ENCODE measurements at regions not wholly inside any gene's neighbourhood (a gene's known extent, or its start where the extent isn't known, plus 50 kb on each side); places are given as distances from the start of the nearest gene placed in this dataset.

- Histone ChIP-seq H3K9me3 (no peaks in the 10 kb centered on the region), H3K9ac (ENCODE audit: low read depth in 2 of 2, low read length in 2 of 2) (peak overlapping the region in 1 of 2 donors; percentile 66), H3K36me3 (no peaks in the 10 kb centered on the region), H3K27ac (peak overlapping the region; percentile 71), H3K27me3 (no peaks in the 10 kb centered on the region), H3K4me3 (no peak overlapping the region), H3K4me1 (peaks cover 6% of the 10 kb centered on the region)
- no peak for DNase-seq
- TF ChIP-seq CTCF (IDR thresholded peaks at IDR 0.05): no peak
- intact Hi-C loops (cut with DNase I): no loop called here
Measured at GRCh38 chr6:18053078-18053477, 65.6 kb upstream of the KIF13A start.

GRCh38 chr6:18049646-18050045, 62.2 kb upstream of the KIF13A start:
- no peak for TF ChIP-seq CTCF (IDR thresholded peaks at IDR 0.05)
- no peak overlapping the region for H3K4me3 ChIP-seq
- H3K4me1 ChIP-seq: peaks cover 6% of the 10 kb centered on the region
- DNase-seq: no peak
- H3K27me3 ChIP-seq: no peaks in the 10 kb centered on the region
- intact Hi-C loops (cut with DNase I): no loop called here
- no peak overlapping the region for H3K9ac ChIP-seq (ENCODE audit: low read depth in 2 of 2, low read length in 2 of 2)
- H3K9me3 ChIP-seq: no peaks in the 10 kb centered on the region
- no peaks in the 10 kb centered on the region for H3K36me3 ChIP-seq
- H3K27ac ChIP-seq: no peak overlapping the region

- peak overlapping the region; percentile 66 for H3K27ac ChIP-seq
- DNase-seq: no peak
- no peaks in the 10 kb centered on the region for H3K9me3 ChIP-seq
- peaks cover 6% of the 10 kb centered on the region for H3K4me1 ChIP-seq
- intact Hi-C loops (cut with DNase I): no loop called here
- no peaks in the 10 kb centered on the region for H3K27me3 ChIP-seq
- no peaks in the 10 kb centered on the region for H3K36me3 ChIP-seq
- H3K4me3 ChIP-seq: no peak overlapping the region
- no peak for TF ChIP-seq CTCF (IDR thresholded peaks at IDR 0.05)
- H3K9ac ChIP-seq (ENCODE audit: low read depth in 2 of 2, low read length in 2 of 2): no peak overlapping the region
Measured at GRCh38 chr6:18048953-18049630, 61.7 kb upstream of the KIF13A start.

- intact Hi-C loops (cut with DNase I): no loop called here
- Histone ChIP-seq H3K27ac (peak overlapping the region; percentile 66), H3K9ac (ENCODE audit: low read depth in 2 of 2, low read length in 2 of 2) (peak overlapping the region in 1 of 2 donors; percentile 19), H3K36me3 (no peaks in the 10 kb centered on the region), H3K4me3 (no peak overlapping the region), H3K27me3 (no peaks in the 10 kb centered on the region), H3K4me1 (peaks cover 1% of the 10 kb centered on the region), H3K9me3 (no peaks in the 10 kb centered on the region)
- TF ChIP-seq CTCF (IDR thresholded peaks at IDR 0.05): no peak
- peak; percentile 52 for DNase-seq
Measured at GRCh38 chr6:18047406-18047805, 60.0 kb upstream of the KIF13A start.

- intact Hi-C loops (cut with DNase I): no loop called here
Measured at GRCh38 chr6:18045507-18045906, 58.1 kb upstream of the KIF13A start.

More at GRCh38 chr6:18045507-18045906, 58.1 kb upstream of the KIF13A start:
- Histone ChIP-seq H3K27ac (no peak overlapping the region), H3K27me3 (no peaks in the 10 kb centered on the region), H3K36me3 (no peaks in the 10 kb centered on the region), H3K4me3 (no peak overlapping the region), H3K9ac (ENCODE audit: low read depth in 2 of 2, low read length in 2 of 2) (no peak overlapping the region), H3K4me1 (no peaks in the 10 kb centered on the region), H3K9me3 (no peaks in the 10 kb centered on the region)
- TF ChIP-seq CTCF (IDR thresholded peaks at IDR 0.05): no peak
- no peak for DNase-seq

Data from colonic mucosa (tissue), 4 donors.